GM13976 (cell line): ENCODE measurements at regions not wholly inside any gene's neighbourhood (a gene's known extent, or its start where the extent isn't known, plus 50 kb on each side); places are given as distances from the start of the nearest gene placed in this dataset.

ENCODE experiments used
- DNase-seq: peaks from one replicate; pipeline ENCODE4 v3.0.0; 2012; ENCODE audit warnings: low spot score
- in situ Hi-C: fragments of 300-500 bp; cut with MboI; formaldehyde crosslinking; loops from one replicate; pipeline ENCODE4 v1.12.0; 2022; ENCODE audit warnings: low sequenced_read_pairs, mixed read lengths, inconsistent platforms; ENCODE audit not compliant: unreplicated experiment
- TF ChIP-seq, protein P1 (sequence below): IDR thresholded peaks from 2 replicates; pipeline ENCODE4 v1.5.1; 2012; ENCODE audit warnings: borderline replicate concordance, mild to moderate bottlenecking; ENCODE audit not compliant: insufficient read depth; ENCODE audit errors: extremely low read depth, missing control alignments, control extremely low read depth

DNA sequence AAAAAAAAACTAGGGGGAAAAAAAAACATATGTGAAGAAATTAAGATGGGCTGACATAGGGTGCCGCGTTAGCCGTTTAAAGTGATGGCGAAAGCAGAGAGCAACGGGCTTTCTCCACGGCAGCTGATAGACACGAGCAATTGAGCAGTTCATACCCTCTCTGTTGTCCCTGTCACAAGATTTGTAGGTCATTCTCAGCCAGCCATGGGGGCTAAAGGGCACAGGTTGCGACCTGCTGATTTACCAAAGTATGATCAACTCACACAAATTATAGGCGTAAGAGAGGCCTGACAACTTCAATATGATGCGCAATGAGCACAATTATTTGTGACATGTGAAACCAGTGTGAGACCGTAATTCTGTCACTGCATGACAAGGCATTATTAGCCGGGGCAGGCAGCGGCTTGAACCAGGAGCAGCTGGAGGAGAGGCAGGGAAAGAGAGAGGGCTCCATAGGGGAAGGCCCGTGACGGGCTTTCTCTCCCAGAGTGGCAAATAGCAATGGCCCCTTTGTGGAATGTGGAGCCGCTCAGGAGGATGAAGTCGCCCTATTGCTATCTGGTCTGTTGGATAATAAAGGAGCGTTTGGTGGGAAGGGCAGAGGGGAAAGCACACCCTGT, 195.1 kb upstream of the HABP2 start:
- no peak for DNase-seq
- in situ Hi-C loops = no loop called here
- TF ChIP-seq, protein P1, sequence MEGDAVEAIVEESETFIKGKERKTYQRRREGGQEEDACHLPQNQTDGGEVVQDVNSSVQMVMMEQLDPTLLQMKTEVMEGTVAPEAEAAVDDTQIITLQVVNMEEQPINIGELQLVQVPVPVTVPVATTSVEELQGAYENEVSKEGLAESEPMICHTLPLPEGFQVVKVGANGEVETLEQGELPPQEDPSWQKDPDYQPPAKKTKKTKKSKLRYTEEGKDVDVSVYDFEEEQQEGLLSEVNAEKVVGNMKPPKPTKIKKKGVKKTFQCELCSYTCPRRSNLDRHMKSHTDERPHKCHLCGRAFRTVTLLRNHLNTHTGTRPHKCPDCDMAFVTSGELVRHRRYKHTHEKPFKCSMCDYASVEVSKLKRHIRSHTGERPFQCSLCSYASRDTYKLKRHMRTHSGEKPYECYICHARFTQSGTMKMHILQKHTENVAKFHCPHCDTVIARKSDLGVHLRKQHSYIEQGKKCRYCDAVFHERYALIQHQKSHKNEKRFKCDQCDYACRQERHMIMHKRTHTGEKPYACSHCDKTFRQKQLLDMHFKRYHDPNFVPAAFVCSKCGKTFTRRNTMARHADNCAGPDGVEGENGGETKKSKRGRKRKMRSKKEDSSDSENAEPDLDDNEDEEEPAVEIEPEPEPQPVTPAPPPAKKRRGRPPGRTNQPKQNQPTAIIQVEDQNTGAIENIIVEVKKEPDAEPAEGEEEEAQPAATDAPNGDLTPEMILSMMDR = no peak

DNA sequence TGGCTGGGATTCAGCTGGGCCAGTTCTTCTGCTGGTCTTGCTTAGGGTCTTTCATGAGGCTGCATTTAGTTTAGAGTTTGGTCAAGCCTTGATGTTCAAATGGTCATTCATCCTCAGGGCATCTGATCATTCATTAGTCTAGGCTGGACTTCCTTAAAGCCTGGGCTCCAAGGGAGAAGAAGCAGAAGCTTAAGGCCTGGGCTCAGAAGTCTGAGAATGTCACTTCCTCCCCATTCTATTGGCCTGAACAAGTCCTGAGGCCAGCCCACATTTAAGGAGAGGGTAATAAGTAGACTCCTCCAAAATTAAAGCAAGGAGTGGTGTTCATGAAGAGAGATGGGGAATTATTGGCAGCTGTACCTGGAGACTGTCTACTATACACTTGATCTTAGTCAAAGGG, 193.2 kb upstream of the HABP2 start:
- in situ Hi-C loops = no loop called here

DNA sequence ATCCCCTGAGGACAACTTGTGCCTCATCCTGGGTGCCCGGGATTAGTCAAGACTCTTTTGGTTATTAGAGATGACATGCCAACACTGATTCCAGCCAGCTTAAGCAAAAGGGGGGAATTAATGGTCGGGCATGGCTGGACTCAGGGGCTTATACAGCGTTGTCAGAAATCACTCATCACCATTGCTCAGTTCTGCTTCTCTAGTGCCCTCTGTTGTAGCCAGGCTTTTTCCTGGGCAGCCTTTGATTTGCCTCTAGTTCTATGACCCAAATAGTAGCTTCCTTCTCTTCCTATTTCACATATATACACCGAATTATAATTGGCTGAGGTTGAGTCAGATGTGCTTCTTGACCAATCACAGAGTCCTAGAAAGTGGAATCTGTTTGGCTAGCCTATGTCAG, 192.0 kb upstream of the HABP2 start:
- TF ChIP-seq, protein P1 = no peak
- in situ Hi-C loops = no loop called here

More for the DNA sequence above, 193.2 kb upstream of the HABP2 start:
- DNase-seq = no peak
- TF ChIP-seq, protein P1 = no peak

DNA sequence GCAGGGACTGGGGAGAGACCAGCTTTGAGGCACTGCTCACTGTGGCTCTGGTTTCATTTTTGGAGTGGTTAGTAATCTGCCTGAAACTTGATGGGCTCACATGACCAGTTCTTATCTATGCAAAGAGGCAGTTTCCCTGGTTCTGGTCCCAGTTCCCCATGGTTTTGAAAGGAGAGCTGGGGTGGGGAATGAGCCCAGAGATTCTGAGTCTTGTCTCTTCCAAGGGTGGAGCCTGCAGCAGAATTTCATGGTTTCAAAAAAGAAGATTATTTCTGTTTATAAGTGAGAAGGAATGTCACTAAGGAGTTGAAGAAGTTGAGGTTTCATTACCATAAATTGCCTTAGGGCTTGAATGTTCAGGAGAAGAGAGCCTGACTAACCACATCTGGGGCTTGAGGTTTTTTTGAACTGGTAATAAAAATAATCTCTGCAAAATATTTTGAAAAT, 190.2 kb upstream of the HABP2 start:
- TF ChIP-seq, protein P1 = no peak
- no peak for DNase-seq
- in situ Hi-C loops = no loop called here

More for the DNA sequence above, 192.0 kb upstream of the HABP2 start:
- DNase-seq = no peak

DNA sequence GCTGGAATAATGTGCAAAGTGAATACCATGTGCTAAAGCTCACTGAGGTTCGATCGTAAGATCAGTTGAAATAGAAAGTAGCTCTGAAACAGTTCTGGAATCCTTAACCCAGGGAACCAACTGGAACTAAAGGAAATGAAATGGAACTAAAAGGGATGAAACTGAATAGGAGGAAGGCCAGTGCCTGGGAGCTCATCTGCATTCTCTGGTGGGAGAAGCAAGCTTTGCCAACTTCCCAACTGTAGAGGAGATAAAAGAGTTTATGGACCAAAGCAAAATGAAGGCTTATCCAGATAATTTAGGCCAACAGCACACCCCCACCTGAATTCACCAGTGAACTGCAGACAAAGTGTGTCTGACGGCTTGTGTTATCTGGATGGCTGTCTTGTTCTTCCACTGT, 188.6 kb upstream of the HABP2 start:
- TF ChIP-seq, protein P1 = no peak
- in situ Hi-C loops = no loop called here
- DNase-seq = no peak

DNA sequence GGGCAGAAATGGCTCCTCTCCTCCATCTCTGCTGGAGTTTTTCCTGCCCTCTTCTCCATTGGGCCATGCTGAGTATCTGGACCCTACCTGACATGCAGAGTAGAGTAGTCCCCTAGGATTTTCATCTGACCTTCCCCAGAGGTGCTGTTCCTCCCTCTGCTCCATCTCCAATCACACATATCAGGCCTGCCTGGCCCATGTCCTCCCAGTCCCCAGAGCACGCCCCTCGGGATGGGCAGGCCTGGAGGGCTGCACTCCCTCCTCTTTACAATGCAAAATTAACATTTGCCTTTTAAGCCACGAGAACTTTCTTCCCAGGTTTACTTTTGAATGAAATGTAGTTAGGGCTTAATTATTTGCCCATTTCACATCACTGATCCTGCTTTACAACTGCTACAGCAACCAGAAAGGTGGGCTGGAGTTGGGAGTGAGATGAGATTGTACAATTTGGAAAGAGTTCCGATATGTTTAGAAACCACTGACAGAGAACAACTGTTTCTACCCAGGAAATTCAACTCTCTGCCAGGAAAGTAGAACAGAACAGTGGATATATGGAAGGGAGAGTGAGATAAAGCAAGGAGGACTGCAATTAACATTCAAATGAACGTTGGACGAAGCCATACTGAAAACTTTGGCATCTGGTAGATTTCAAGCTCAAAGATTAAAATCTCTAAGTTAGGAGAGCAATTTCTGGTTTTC, 184.0 kb upstream of the HABP2 start:
- DNase-seq = no peak
- in situ Hi-C loops = no loop called here

More for the DNA sequence above, 184.0 kb upstream of the HABP2 start:
- TF ChIP-seq, protein P1 = no peak
